ENCODE measurements at regions not wholly inside any gene's neighbourhood (a gene's known extent, or its start where the extent isn't known, plus 50 kb on each side); places are given as distances from the start of the nearest gene placed in this dataset.
"Not testable (repeated sequence)": the region's sequence is repeated elsewhere in the genome, so short reads cannot be mapped to it uniquely, and the experiment has no call there.

- Histone ChIP-seq H3K9ac (ENCODE audit: low read depth in 1 of 2, low read length in 2 of 2) (no peak overlapping the region), H3K4me1 (ENCODE audit: control insufficient read depth in 1 of 2, insufficient read depth in 2 of 2, low read length in 2 of 2) (no peaks in the 10 kb centered on the region), H3K9me3 (ENCODE audit: control insufficient read depth in 1 of 2, low read length in 2 of 2) (no peaks in the 10 kb centered on the region), H3K4me3 (ENCODE audit: low read depth in 1 of 2, low read length in 2 of 2) (no peak overlapping the region), H3K27ac (ENCODE audit: low read depth, low read length) (no peak overlapping the region), H3K36me3 (ENCODE audit: control insufficient read depth in 1 of 2, insufficient read depth in 2 of 2, low read length in 2 of 2) (no peaks in the 10 kb centered on the region), H3K27me3 (ENCODE audit: control insufficient read depth in 1 of 2, insufficient read depth in 2 of 2, low read length in 2 of 2) (no peaks in the 10 kb centered on the region)
These were observed 796.9 kb upstream of the MBL2 start for GRCh38 chr10:53569455-53569854.

GRCh38 chr10:53548664-53549063 is 776.1 kb upstream of the MBL2 start:
- Histone ChIP-seq H3K9ac (ENCODE audit: low read depth in 1 of 2, low read length in 2 of 2) (no peak overlapping the region), H3K4me1 (ENCODE audit: control insufficient read depth in 1 of 2, insufficient read depth in 2 of 2, low read length in 2 of 2) (no peaks in the 10 kb centered on the region), H3K27me3 (ENCODE audit: control insufficient read depth in 1 of 2, insufficient read depth in 2 of 2, low read length in 2 of 2) (no peaks in the 10 kb centered on the region)

GRCh38 chr10:53547364-53547763 is 774.8 kb upstream of the MBL2 start:
- Histone ChIP-seq H3K4me1 (ENCODE audit: control insufficient read depth in 1 of 2, insufficient read depth in 2 of 2, low read length in 2 of 2) (no peaks in the 10 kb centered on the region), H3K4me3 (ENCODE audit: low read depth in 1 of 2, low read length in 2 of 2) (no peak overlapping the region), H3K9ac (ENCODE audit: low read depth in 1 of 2, low read length in 2 of 2) (no peak overlapping the region), H3K36me3 (ENCODE audit: control insufficient read depth in 1 of 2, insufficient read depth in 2 of 2, low read length in 2 of 2) (no peaks in the 10 kb centered on the region), H3K27me3 (ENCODE audit: control insufficient read depth in 1 of 2, insufficient read depth in 2 of 2, low read length in 2 of 2) (no peaks in the 10 kb centered on the region), H3K27ac (ENCODE audit: low read depth, low read length) (no peak overlapping the region), H3K9me3 (ENCODE audit: control insufficient read depth in 1 of 2, low read length in 2 of 2) (no peaks in the 10 kb centered on the region)

More at GRCh38 chr10:53548664-53549063, 776.1 kb upstream of the MBL2 start:
- Histone ChIP-seq H3K9me3 (ENCODE audit: control insufficient read depth in 1 of 2, low read length in 2 of 2) (no peaks in the 10 kb centered on the region), H3K27ac (ENCODE audit: low read depth, low read length) (no peak overlapping the region), H3K36me3 (ENCODE audit: control insufficient read depth in 1 of 2, insufficient read depth in 2 of 2, low read length in 2 of 2) (no peaks in the 10 kb centered on the region), H3K4me3 (ENCODE audit: low read depth in 1 of 2, low read length in 2 of 2) (no peak overlapping the region)

GRCh38 chr10:53543410-53543809 is 770.8 kb upstream of the MBL2 start:
- Histone ChIP-seq H3K4me3 (ENCODE audit: low read depth in 1 of 2, low read length in 2 of 2) (no peak overlapping the region), H3K36me3 (ENCODE audit: control insufficient read depth in 1 of 2, insufficient read depth in 2 of 2, low read length in 2 of 2) (no peaks in the 10 kb centered on the region), H3K9ac (ENCODE audit: low read depth in 1 of 2, low read length in 2 of 2) (no peak overlapping the region), H3K27me3 (ENCODE audit: control insufficient read depth in 1 of 2, insufficient read depth in 2 of 2, low read length in 2 of 2) (no peaks in the 10 kb centered on the region), H3K27ac (ENCODE audit: low read depth, low read length) (no peak overlapping the region), H3K9me3 (ENCODE audit: control insufficient read depth in 1 of 2, low read length in 2 of 2) (no peaks in the 10 kb centered on the region), H3K4me1 (ENCODE audit: control insufficient read depth in 1 of 2, insufficient read depth in 2 of 2, low read length in 2 of 2) (no peaks in the 10 kb centered on the region)

- Histone ChIP-seq H3K27me3 (ENCODE audit: control insufficient read depth in 1 of 2, insufficient read depth in 2 of 2, low read length in 2 of 2) (no peaks in the 10 kb centered on the region), H3K9me3 (ENCODE audit: control insufficient read depth in 1 of 2, low read length in 2 of 2) (no peaks in the 10 kb centered on the region), H3K27ac (ENCODE audit: low read depth, low read length) (no peak overlapping the region), H3K4me3 (ENCODE audit: low read depth in 1 of 2, low read length in 2 of 2) (no peak overlapping the region), H3K4me1 (ENCODE audit: control insufficient read depth in 1 of 2, insufficient read depth in 2 of 2, low read length in 2 of 2) (no peaks in the 10 kb centered on the region), H3K36me3 (ENCODE audit: control insufficient read depth in 1 of 2, insufficient read depth in 2 of 2, low read length in 2 of 2) (no peaks in the 10 kb centered on the region), H3K9ac (ENCODE audit: low read depth in 1 of 2, low read length in 2 of 2) (no peak overlapping the region)
These were observed 764.9 kb upstream of the MBL2 start for GRCh38 chr10:53537508-53537907.

- no peak overlapping the region for H3K9ac ChIP-seq (ENCODE audit: low read depth in 1 of 2, low read length in 2 of 2)
- H3K36me3 ChIP-seq (ENCODE audit: control insufficient read depth in 1 of 2, insufficient read depth in 2 of 2, low read length in 2 of 2), result no peaks in the 10 kb centered on the region
- no peak overlapping the region for H3K4me3 ChIP-seq (ENCODE audit: low read depth in 1 of 2, low read length in 2 of 2)
- H3K4me1 ChIP-seq (ENCODE audit: control insufficient read depth in 1 of 2, insufficient read depth in 2 of 2, low read length in 2 of 2), result no peaks in the 10 kb centered on the region
- no peak overlapping the region for H3K27ac ChIP-seq (ENCODE audit: low read depth, low read length)
- no peaks in the 10 kb centered on the region for H3K27me3 ChIP-seq (ENCODE audit: control insufficient read depth in 1 of 2, insufficient read depth in 2 of 2, low read length in 2 of 2)
- no peaks in the 10 kb centered on the region for H3K9me3 ChIP-seq (ENCODE audit: control insufficient read depth in 1 of 2, low read length in 2 of 2)
These were observed 763.7 kb upstream of the MBL2 start for GRCh38 chr10:53536322-53536721.

- H3K9ac ChIP-seq (ENCODE audit: low read depth in 1 of 2, low read length in 2 of 2), result no peak overlapping the region
- H3K36me3 ChIP-seq (ENCODE audit: control insufficient read depth in 1 of 2, insufficient read depth in 2 of 2, low read length in 2 of 2), result no peaks in the 10 kb centered on the region
- no peak overlapping the region for H3K27ac ChIP-seq (ENCODE audit: low read depth, low read length)
- no peak overlapping the region for H3K4me3 ChIP-seq (ENCODE audit: low read depth in 1 of 2, low read length in 2 of 2)
- no peaks in the 10 kb centered on the region for H3K9me3 ChIP-seq (ENCODE audit: control insufficient read depth in 1 of 2, low read length in 2 of 2)
- no peaks in the 10 kb centered on the region for H3K4me1 ChIP-seq (ENCODE audit: control insufficient read depth in 1 of 2, insufficient read depth in 2 of 2, low read length in 2 of 2)
- H3K27me3 ChIP-seq (ENCODE audit: control insufficient read depth in 1 of 2, insufficient read depth in 2 of 2, low read length in 2 of 2), result no peaks in the 10 kb centered on the region
These were observed 761.8 kb upstream of the MBL2 start for GRCh38 chr10:53534428-53534827.

- H3K36me3 ChIP-seq (ENCODE audit: control insufficient read depth in 1 of 2, insufficient read depth in 2 of 2, low read length in 2 of 2), result no peaks in the 10 kb centered on the region
- H3K9me3 ChIP-seq (ENCODE audit: control insufficient read depth in 1 of 2, low read length in 2 of 2), result no peaks in the 10 kb centered on the region
- H3K4me1 ChIP-seq (ENCODE audit: control insufficient read depth in 1 of 2, insufficient read depth in 2 of 2, low read length in 2 of 2), result no peaks in the 10 kb centered on the region
These were observed 756.4 kb upstream of the MBL2 start for GRCh38 chr10:53528974-53529373.

GRCh38 chr10:53521046-53521445 is 748.5 kb upstream of the MBL2 start:
- Histone ChIP-seq H3K4me3 (ENCODE audit: low read depth in 1 of 2, low read length in 2 of 2) (no peak overlapping the region), H3K27ac (ENCODE audit: low read depth, low read length) (no peak overlapping the region), H3K36me3 (ENCODE audit: control insufficient read depth in 1 of 2, insufficient read depth in 2 of 2, low read length in 2 of 2) (no peaks in the 10 kb centered on the region), H3K4me1 (ENCODE audit: control insufficient read depth in 1 of 2, insufficient read depth in 2 of 2, low read length in 2 of 2) (no peaks in the 10 kb centered on the region), H3K9me3 (ENCODE audit: control insufficient read depth in 1 of 2, low read length in 2 of 2) (peaks cover 0 to 5% of the 10 kb centered on the region in 2 donors), H3K27me3 (ENCODE audit: control insufficient read depth in 1 of 2, insufficient read depth in 2 of 2, low read length in 2 of 2) (no peaks in the 10 kb centered on the region), H3K9ac (ENCODE audit: low read depth in 1 of 2, low read length in 2 of 2) (no peak overlapping the region)

More at GRCh38 chr10:53528974-53529373, 756.4 kb upstream of the MBL2 start:
- no peak overlapping the region for H3K27ac ChIP-seq (ENCODE audit: low read depth, low read length)
- H3K9ac ChIP-seq (ENCODE audit: low read depth in 1 of 2, low read length in 2 of 2), result no peak overlapping the region
- no peaks in the 10 kb centered on the region for H3K27me3 ChIP-seq (ENCODE audit: control insufficient read depth in 1 of 2, insufficient read depth in 2 of 2, low read length in 2 of 2)
- no peak overlapping the region for H3K4me3 ChIP-seq (ENCODE audit: low read depth in 1 of 2, low read length in 2 of 2)

- Histone ChIP-seq H3K9me3 (ENCODE audit: control insufficient read depth in 1 of 2, low read length in 2 of 2) (no peaks in the 10 kb centered on the region), H3K27me3 (ENCODE audit: control insufficient read depth in 1 of 2, insufficient read depth in 2 of 2, low read length in 2 of 2) (no peaks in the 10 kb centered on the region), H3K9ac (ENCODE audit: low read depth in 1 of 2, low read length in 2 of 2) (no peak overlapping the region), H3K4me1 (ENCODE audit: control insufficient read depth in 1 of 2, insufficient read depth in 2 of 2, low read length in 2 of 2) (no peaks in the 10 kb centered on the region), H3K27ac (ENCODE audit: low read depth, low read length) (no peak overlapping the region), H3K4me3 (ENCODE audit: low read depth in 1 of 2, low read length in 2 of 2) (no peak overlapping the region), H3K36me3 (ENCODE audit: control insufficient read depth in 1 of 2, insufficient read depth in 2 of 2, low read length in 2 of 2) (no peaks in the 10 kb centered on the region)
These were observed 735.6 kb upstream of the MBL2 start for GRCh38 chr10:53508197-53508596.

GRCh38 chr10:53504492-53504891 is 731.9 kb upstream of the MBL2 start:
- not testable (repeated sequence) for H3K27me3 ChIP-seq (ENCODE audit: control insufficient read depth in 1 of 2, insufficient read depth in 2 of 2, low read length in 2 of 2); H3K36me3 ChIP-seq (ENCODE audit: control insufficient read depth in 1 of 2, insufficient read depth in 2 of 2, low read length in 2 of 2); H3K9me3 ChIP-seq (ENCODE audit: control insufficient read depth in 1 of 2, low read length in 2 of 2); H3K9ac ChIP-seq (ENCODE audit: low read depth in 1 of 2, low read length in 2 of 2); H3K4me1 ChIP-seq (ENCODE audit: control insufficient read depth in 1 of 2, insufficient read depth in 2 of 2, low read length in 2 of 2); H3K4me3 ChIP-seq (ENCODE audit: low read depth in 1 of 2, low read length in 2 of 2); H3K27ac ChIP-seq (ENCODE audit: low read depth, low read length)

Measured in duodenal mucosa (tissue), 2 donors.